GM18511 (cell line): ENCODE measurements at regions not wholly inside any gene's neighbourhood (a gene's known extent, or its start where the extent isn't known, plus 50 kb on each side); places are given as distances from the start of the nearest gene placed in this dataset.
"Not testable (repeated sequence)": the region's sequence is repeated elsewhere in the genome, so short reads cannot be mapped to it uniquely, and the experiment has no call there.

Experiments used
- ATAC-seq: cut with Tn5 transposase; IDR thresholded peaks from one replicate; pipeline ENCODE4 v1.9.1; 2021; ENCODE audit warnings: mild to moderate bottlenecking, moderate library complexity; ENCODE audit not compliant: unreplicated experiment

- no peak for ATAC-seq
Measured at GRCh38 chr20:29762620-29763019, 1494.8 kb upstream of the DEFB115 start.

- ATAC-seq = no peak
Measured at GRCh38 chr20:29763821-29764511, 1493.5 kb upstream of the DEFB115 start.

- ATAC-seq = not testable (repeated sequence)
Measured at GRCh38 chr20:29764922-29765610, 1492.4 kb upstream of the DEFB115 start.

DNA sequence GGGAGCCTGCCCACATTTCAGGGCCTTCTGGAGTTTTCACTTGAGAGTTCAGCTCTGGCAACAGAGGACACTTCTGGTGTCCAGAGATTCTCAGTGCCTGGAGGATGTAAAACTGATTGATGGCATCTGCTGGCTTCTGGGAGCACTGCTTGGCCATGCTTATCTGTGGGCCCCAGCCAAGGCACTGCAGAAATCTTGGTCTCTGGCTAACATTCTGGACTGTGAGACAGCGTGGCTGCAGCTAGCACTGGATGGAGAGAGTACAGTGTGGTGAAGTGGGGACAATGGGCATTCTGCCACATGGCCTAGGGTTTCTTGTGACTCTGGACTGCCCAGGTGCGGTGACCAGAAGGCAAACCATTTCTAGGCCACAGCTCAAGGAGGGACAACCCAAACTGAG, 1479.4 kb upstream of the DEFB115 start:
- ATAC-seq = not testable (repeated sequence)

DNA sequence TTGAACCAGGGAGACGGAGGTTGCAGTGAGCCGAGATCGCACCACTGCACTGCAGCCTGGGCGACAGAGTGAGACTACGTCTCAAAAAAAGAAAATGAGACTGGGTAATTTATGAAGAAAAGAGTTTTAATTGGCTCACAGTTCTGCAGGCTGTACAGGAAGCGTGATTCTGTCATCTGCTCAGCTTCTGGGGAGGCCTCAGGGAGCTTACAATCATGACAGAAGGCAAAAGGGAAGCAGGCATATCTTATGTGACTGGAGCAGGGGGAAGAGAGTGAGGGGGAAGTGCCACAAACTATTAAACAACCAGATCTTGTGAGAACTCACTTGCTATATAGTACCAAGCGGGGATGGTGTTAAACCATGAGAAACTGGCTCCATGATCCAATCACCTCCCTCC, 1476.2 kb upstream of the DEFB115 start:
- ATAC-seq = not testable (repeated sequence)

GRCh38 chr20:29781891-29782290, 1475.6 kb upstream of the DEFB115 start:
- not testable (repeated sequence) for ATAC-seq

DNA sequence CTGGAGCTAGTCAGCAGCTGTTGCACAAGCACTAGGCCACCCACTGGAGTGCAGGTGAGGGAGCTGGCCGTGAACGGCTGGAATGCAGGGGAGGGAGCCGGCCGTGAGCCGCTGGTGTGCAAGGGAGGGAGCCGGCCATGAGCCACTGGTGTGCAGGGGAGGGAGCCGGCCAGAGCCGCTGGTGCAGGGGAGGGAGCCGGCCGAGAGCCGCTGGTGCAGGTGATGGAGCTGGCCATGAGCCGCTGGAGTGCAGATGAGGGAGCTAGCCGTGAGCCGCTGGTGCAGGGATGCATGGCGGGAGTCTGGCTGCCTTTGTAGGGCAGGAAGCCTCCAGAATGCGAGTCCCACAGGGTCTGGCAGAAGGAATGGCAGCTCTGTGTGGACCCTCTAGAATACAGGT, 1470.0 kb upstream of the DEFB115 start:
- ATAC-seq = not testable (repeated sequence)

GRCh38 chr20:29790510-29790909, 1467.0 kb upstream of the DEFB115 start:
- ATAC-seq = no peak

DNA sequence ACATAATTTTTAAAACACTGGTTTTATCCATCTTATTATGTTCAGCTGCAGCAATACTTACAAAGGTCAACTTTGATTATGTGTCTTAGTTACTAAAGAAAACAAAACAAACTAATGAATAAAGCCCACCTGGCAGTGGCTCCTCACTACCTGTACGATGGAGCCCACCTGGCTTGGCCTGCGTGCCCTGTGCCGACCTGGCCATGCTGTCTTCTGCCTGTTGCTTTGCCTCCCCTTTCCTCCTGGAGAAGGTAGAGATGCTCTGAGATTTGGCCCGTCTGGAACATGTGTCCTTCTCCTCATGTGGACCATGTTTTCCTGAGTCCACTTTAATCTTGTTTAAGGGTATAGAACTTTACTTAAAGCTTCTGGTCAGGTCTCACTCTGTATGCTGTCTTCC, 1426.0 kb upstream of the DEFB115 start:
- not testable (repeated sequence) for ATAC-seq

- ATAC-seq = not testable (repeated sequence)
Measured at GRCh38 chr20:29868014-29868413, 1389.5 kb upstream of the DEFB115 start.

GRCh38 chr20:29868688-29869087, 1388.8 kb upstream of the DEFB115 start:
- ATAC-seq = not testable (repeated sequence)

- not testable (repeated sequence) for ATAC-seq
Measured at GRCh38 chr20:29871816-29872215, 1385.6 kb upstream of the DEFB115 start.

DNA sequence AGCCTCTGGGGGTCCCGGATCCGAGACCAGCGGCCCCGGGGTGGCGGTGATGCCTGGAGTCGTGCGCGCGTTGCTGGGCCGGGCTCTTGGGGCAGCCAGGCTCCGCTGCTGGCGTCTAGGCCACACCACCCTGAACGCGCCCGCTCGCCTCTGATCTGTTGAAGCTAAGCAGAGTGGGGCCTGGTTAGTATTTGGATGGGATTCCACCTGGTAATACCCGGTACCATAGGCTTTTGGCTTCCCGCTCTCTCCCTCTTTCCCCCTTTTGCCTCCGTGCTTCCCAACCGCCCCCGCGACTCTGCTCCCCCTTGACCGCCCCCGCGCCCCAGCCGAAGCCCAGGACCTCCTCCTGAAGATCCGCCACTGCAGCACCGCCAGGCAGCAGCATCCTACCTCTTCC, 1383.5 kb upstream of the DEFB115 start:
- no peak for ATAC-seq

DNA sequence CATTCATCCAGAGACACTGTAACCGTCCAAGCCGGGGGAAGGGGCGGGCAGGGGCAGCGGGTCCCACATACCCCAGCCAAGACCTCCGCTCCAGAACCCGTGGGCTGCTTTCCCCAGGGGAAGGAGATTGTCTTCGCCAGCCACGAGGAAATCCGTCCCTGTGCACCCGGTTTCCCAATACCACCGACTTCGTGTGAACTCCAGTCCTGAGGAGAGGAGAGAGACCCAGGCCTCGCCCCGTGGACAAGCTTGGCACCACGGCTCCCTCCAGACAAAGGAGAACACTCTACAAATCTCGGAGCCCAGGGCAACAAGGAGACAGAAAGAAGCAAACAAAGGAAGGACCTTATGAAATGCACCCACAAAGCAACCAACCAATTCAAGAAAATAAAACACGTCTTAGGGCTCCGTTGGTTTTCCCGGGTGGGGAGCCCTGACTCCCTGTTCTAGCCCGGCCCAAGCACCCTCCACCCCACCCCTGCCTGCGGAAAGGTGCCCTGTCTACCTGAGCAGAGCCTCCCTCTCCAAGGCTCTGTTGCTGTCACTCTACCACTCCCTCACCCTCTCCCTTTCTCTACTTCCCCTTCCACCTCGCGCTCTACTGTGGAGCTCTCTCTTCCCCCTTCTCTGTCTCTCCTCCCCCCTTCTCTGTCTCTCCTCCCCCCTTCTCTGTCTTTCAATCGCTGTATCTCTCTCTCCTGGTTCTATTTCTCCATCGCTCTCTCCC, 1382.8 kb upstream of the DEFB115 start:
- ATAC-seq = no peak

- not testable (repeated sequence) for ATAC-seq
Measured at GRCh38 chr20:29875321-29876083, 1382.0 kb upstream of the DEFB115 start.

GRCh38 chr20:29876084-29876910, 1381.2 kb upstream of the DEFB115 start:
- ATAC-seq = not testable (repeated sequence)

- ATAC-seq = no peak
Measured at GRCh38 chr20:29876911-29877285, 1380.6 kb upstream of the DEFB115 start.

- ATAC-seq = not testable (repeated sequence)
Measured at GRCh38 chr20:29877411-29878280, 1379.8 kb upstream of the DEFB115 start.

DNA sequence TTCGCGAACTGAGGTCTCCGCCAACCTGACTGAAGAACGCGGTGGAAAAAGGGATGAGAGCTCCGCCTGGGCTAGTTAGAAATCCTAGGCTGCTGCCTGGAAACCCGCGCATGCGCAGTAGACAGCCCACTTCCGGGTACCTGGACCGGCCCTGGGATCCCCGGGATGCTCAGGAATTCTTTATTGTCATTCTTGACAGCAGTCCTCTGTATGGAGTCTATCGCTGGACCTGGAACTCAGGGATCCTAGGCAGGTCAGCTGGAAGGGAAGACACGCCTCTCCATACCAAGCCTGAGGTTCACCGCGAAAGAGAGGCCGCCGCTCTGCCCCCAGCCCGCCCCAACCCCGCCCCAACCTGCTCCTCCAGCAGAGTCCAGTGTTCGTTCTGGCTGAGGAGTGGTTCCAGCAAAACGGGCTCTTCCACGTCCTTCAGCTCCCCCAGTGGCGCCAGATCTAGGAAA, 1379.2 kb upstream of the DEFB115 start:
- peak; percentile 65 for ATAC-seq
